ENCODE measurements at regions not wholly inside any gene's neighbourhood (a gene's known extent, or its start where the extent isn't known, plus 50 kb on each side); places are given as distances from the start of the nearest gene placed in this dataset.
A peak's percentile ranks its signal among the peaks of the same experiment; 100 is the strongest.
"Not testable (repeated sequence)": the region's sequence is repeated elsewhere in the genome, so short reads cannot be mapped to it uniquely, and the experiment has no call there.

- DNase-seq = no peak
Measured at GRCh38 chr21:36247316-36248010, 72.5 kb upstream of the MORC3 start.

- DNase-seq = no peak
Measured at GRCh38 chr21:36249576-36250422, 70.2 kb upstream of the MORC3 start.

GRCh38 chr21:36250423-36251075, 69.4 kb upstream of the MORC3 start:
- DNase-seq = no peak

- DNase-seq = no peak
Measured at GRCh38 chr21:36254106-36254941, 65.7 kb upstream of the MORC3 start.

- DNase-seq = no peak
Measured at GRCh38 chr21:36255663-36256062, 64.3 kb upstream of the MORC3 start.

GRCh38 chr21:36257657-36258056, 62.3 kb upstream of the MORC3 start:
- no peak for DNase-seq

- DNase-seq = peak; percentile 4
Measured at GRCh38 chr21:36260030-36260787, 59.8 kb upstream of the MORC3 start.

- no peak for DNase-seq
Measured at GRCh38 chr21:36260802-36261201, 59.2 kb upstream of the MORC3 start.

GRCh38 chr21:36261459-36261858, 58.5 kb upstream of the MORC3 start:
- DNase-seq = no peak

- no peak for DNase-seq
Measured at GRCh38 chr21:36263797-36264196, 56.2 kb upstream of the MORC3 start.

- no peak for DNase-seq
Measured at GRCh38 chr21:36265431-36265830, 54.6 kb upstream of the MORC3 start.

GRCh38 chr21:36267828-36268227, 52.2 kb upstream of the MORC3 start:
- not testable (repeated sequence) for DNase-seq

- DNase-seq = not testable (repeated sequence)
Measured at GRCh38 chr21:36268264-36268663, 51.7 kb upstream of the MORC3 start.
